ENCODE measurements at regions not wholly inside any gene's neighbourhood (a gene's known extent, or its start where the extent isn't known, plus 50 kb on each side); places are given as distances from the start of the nearest gene placed in this dataset.
"Not testable (repeated sequence)": the region's sequence is repeated elsewhere in the genome, so short reads cannot be mapped to it uniquely, and the experiment has no call there.

- in situ Hi-C loops (cut with HindIII; ENCODE audit: low sequenced_read_pairs): no loop called here
- no peak for DNase-seq (ENCODE audit: low spot score)
These were observed 66.6 kb downstream of the MYL12B start for GRCh38 chr18:3328532-3328931.

DNA sequence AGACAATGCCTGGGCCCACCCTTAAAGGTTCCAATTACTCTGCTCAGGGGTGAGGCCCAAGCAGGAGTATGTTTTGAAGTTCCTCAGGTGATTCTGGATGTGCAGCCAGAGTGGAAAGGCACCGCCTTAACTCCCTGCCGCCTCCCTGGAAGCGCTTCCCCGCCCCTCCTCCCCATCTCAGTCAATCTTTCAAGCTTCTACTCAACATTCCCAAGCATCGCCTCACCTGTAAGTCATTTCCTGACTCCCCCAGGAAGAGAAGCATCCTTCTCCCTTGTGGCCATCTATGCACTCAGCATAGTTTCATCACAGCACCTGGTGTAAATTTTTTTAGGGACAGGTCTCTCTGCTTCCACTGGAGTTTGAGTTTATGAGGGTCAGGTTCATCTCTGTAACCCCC is 67.5 kb downstream of the MYL12B start:
- in situ Hi-C loops (cut with HindIII; ENCODE audit: low sequenced_read_pairs): no loop called here
- peak; percentile 32 for DNase-seq (ENCODE audit: low spot score)

GRCh38 chr18:3329872-3330271 is 67.9 kb downstream of the MYL12B start:
- in situ Hi-C loops (cut with HindIII; ENCODE audit: low sequenced_read_pairs): no loop called here
- no peak for DNase-seq (ENCODE audit: low spot score)

DNA sequence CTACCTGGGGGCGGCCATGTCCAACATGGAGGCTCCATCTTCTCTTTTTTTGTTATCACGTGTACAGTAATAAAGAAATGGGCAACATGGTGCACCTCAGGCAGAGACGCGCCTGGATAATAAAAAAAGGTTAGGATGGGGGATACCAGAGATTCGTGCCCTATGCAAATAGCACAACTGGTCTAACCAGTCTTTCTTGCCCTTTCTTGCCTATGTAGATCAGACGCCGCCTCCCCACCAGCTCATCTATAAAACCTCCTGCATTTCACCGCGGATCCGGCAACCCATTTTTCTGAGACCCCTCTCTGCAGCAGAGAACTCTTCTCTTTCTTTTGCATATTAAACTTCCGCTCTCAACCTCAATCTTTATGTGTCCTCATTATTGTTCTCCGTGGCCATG is 68.7 kb downstream of the MYL12B start:
- no peak for DNase-seq (ENCODE audit: low spot score)
- in situ Hi-C loops (cut with HindIII; ENCODE audit: low sequenced_read_pairs): no loop called here

DNA sequence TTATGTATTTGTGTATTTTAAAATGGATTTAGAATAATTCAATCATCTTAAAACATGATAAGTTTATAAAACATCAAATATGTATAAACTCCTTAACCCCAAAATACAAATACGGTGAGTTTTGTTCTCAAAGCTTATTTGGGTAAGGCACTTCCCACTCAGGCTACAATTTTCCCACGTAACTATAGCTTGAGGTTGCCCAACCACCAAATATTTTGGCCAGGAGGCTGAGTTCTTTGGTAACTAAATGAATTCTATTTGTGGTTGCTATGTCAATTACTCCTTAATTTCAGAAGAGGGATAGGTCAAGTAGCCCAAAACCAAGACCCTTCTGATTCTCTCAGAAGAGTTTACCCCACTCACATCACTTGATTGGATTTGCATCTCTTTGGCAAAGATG is 70.4 kb downstream of the MYL12B start:
- no peak for DNase-seq (ENCODE audit: low spot score)
- in situ Hi-C loops (cut with HindIII; ENCODE audit: low sequenced_read_pairs): no loop called here

GRCh38 chr18:3333056-3333720 is 71.3 kb downstream of the MYL12B start:
- no peak for DNase-seq (ENCODE audit: low spot score)
- in situ Hi-C loops (cut with HindIII; ENCODE audit: low sequenced_read_pairs): no loop called here

- in situ Hi-C loops (cut with HindIII; ENCODE audit: low sequenced_read_pairs): no loop called here
- no peak for DNase-seq (ENCODE audit: low spot score)
These were observed 71.9 kb downstream of the MYL12B start for GRCh38 chr18:3333721-3334386.

DNA sequence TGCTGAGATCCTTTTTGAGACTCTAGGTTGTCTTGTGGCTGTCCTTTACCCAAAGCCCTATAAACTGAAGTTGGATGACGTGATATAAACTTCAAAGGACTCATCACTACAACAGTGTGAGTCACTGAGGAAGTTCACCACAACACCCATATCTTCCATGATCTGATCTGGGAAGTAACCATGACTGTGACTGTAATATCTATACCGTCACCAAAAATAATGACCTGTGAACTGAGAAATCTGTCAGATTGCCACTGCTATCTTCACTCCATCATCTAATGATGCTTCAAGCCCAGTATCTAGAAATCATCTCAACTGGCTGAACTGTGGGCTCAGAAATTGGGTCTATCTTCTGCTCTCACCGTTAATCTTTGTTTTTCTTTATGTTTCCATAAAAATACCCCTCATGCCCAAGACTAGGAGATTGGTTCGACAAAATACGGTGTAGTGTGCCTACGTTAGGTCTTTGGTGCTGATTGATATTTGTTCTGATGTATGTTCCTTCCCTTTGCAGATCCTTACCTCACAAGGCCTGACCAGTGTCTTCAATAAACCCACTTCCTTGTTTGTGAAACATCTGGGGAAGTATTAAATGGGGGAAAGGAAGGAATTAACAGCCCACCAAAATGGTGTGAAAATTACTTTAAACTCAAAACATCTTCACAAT is 78.2 kb downstream of the MYL12B start:
- no peak for DNase-seq (ENCODE audit: low spot score)
- in situ Hi-C loops (cut with HindIII; ENCODE audit: low sequenced_read_pairs): no loop called here

GRCh38 chr18:3340682-3341097 is 78.8 kb downstream of the MYL12B start:
- DNase-seq (ENCODE audit: low spot score): no peak
- in situ Hi-C loops (cut with HindIII; ENCODE audit: low sequenced_read_pairs): no loop called here

- no peak for DNase-seq (ENCODE audit: low spot score)
- in situ Hi-C loops (cut with HindIII; ENCODE audit: low sequenced_read_pairs): no loop called here
These were observed 80.7 kb downstream of the MYL12B start for GRCh38 chr18:3342628-3343027.

GRCh38 chr18:3345452-3345851 is 83.5 kb downstream of the MYL12B start:
- no peak for DNase-seq (ENCODE audit: low spot score)
- in situ Hi-C loops (cut with HindIII; ENCODE audit: low sequenced_read_pairs): no loop called here

- DNase-seq (ENCODE audit: low spot score): no peak
- in situ Hi-C loops (cut with HindIII; ENCODE audit: low sequenced_read_pairs): no loop called here
These were observed 84.0 kb downstream of the MYL12B start for GRCh38 chr18:3345885-3346284.

DNA sequence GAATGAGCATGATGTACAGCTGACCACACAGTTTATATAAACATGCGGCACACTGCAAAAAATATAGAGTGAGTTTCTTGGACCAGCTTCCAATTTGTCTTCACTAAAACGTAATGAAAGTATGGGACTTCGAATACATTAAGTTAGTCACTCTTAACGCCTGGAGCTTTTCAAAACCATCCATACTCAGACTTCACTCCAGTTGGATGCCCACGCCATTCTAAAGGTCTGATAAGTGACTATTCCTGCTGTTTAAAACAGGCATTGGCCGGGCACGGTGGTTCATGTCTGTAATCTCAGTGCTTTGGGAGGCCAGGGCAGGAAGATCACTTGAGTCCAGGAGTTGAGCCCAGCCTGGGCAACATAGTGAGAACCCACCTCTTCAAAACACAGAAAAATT is 84.6 kb downstream of the MYL12B start:
- in situ Hi-C loops (cut with HindIII; ENCODE audit: low sequenced_read_pairs): no loop called here
- no peak for DNase-seq (ENCODE audit: low spot score)

DNA sequence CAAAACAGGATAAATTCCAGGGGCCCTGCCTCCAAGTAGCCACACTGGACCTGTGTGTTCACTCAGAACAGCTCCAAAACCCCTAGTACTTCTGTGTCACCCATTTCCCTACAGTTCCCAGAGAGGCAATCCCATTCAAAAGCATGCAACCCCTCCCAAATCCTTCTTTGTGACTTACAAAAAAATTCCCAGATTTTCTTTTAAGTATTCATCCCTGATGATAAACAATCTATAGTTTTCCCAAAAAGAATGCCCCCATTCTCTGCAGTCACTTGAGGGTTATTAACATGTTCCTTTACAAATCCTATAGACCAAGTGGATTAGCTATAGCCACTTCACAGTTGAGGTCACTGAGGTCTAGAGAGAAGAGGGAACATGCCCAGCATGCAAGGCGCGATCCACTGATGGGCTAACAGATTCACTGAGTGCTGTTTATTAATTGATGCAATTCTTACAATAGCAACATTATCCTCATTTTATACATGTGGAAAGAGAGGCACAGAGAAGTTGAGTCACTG is 85.4 kb downstream of the MYL12B start:
- no peak for DNase-seq (ENCODE audit: low spot score)
- in situ Hi-C loops (cut with HindIII; ENCODE audit: low sequenced_read_pairs): no loop called here

DNA sequence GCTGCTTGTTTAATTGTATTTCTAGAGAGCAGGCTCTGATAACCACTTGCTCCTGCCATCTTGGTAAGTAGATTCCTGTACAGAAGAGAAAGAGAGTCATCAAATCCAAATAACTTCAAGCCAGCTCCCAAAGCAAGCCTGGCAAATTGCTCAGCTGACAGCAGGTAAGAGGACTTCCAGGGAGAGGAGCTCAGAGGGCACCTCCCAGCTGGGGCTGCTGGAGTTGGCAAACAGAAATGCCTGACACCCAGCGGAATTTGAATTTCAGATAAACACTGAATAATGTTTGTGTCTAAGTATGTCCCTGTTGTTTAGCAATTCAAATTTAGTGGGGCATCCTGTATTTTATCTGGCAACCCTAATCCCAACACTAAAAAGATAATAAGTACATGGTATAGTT is 86.2 kb downstream of the MYL12B start:
- in situ Hi-C loops (cut with HindIII; ENCODE audit: low sequenced_read_pairs): no loop called here
- no peak for DNase-seq (ENCODE audit: low spot score)

DNA sequence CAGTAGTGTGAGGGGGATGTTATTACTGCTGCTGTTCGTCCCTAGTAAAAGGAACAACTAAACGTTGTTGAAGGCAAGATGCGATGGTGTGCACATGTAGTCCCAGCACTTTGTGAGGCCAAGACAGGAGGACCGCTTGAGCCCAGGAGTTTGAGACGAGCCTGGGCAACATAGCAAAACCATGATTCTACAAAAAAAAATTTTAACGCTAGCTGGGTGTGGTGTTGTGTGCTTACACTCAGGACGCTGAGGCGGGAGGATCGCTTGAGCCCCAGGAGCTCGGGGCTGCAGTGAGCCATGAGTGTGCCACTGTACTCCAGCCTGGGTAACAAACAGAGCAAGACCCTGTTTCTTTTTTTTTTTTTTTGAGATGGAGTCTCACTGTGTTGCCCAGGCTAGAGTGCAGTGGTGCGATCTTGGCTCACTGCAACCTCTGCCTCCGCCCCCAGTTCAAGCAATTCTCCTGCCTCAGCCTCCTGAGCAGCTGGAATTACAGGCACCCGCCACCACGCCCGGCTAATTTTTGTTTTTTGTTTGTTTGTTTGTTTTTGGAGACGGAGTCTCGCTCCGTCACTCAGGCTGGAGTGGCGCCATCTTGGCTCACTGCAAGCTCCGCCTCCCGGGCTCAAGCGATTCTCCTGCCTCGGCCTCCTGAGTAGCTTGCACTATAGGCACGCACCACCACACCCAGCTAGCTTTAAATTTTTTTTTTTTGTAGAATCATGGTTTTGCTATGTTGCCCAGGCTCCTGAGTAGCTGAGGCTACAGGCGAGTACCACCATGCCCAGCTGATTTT is 87.3 kb downstream of the MYL12B start:
- DNase-seq (ENCODE audit: low spot score); in situ Hi-C loops (cut with HindIII; ENCODE audit: low sequenced_read_pairs): not testable (repeated sequence)

- in situ Hi-C loops (cut with HindIII; ENCODE audit: low sequenced_read_pairs): no loop called here
- DNase-seq (ENCODE audit: low spot score): no peak
These were observed 88.1 kb downstream of the MYL12B start for GRCh38 chr18:3350021-3350420.

- in situ Hi-C loops (cut with HindIII; ENCODE audit: low sequenced_read_pairs): no loop called here
- DNase-seq (ENCODE audit: low spot score): no peak
These were observed 88.9 kb downstream of the MYL12B start for GRCh38 chr18:3350566-3351527.

GRCh38 chr18:3354506-3354905 is 92.6 kb downstream of the MYL12B start:
- DNase-seq (ENCODE audit: low spot score): no peak
- in situ Hi-C loops (cut with HindIII; ENCODE audit: low sequenced_read_pairs): no loop called here
